Activated T-helper 2 cell treated with anti-CD3 and anti-CD28 coated beads, Interferon-gamma antibody, Interleukin-2, Interleukin-4, amounts not matched to agents 10 μg/mL and 5 μg/mL and 100 μg/mL, durations not matched to agents 14 hours and 24 hours and 36 hours (primary cell): ENCODE measurements at regions not wholly inside any gene's neighbourhood (a gene's known extent, or its start where the extent isn't known, plus 50 kb on each side); places are given as distances from the start of the nearest gene placed in this dataset.

Experiments used
- DNase-seq: peaks from one replicate; pipeline ENCODE4 v3.0.0; 2021; ENCODE audit warnings: low spot score
- H3K27ac Mint-ChIP-seq: one replicate; pipeline ENCODE4 v1.8.0; 2021; ENCODE audit warnings: mixed read lengths
- H3K27me3 Mint-ChIP-seq: one replicate; pipeline ENCODE4 v1.8.0; 2021; ENCODE audit warnings: low read depth, mixed read lengths
- H3K36me3 Mint-ChIP-seq: one replicate; pipeline ENCODE4 v1.8.0; 2021; ENCODE audit warnings: low read depth, mixed read lengths
- H3K4me1 Mint-ChIP-seq: one replicate; pipeline ENCODE4 v1.8.0; 2021; ENCODE audit warnings: low read depth, mixed read lengths
- H3K4me3 Mint-ChIP-seq: one replicate; pipeline ENCODE4 v1.8.0; 2021; ENCODE audit warnings: low read depth, mild to moderate bottlenecking, moderate library complexity, mixed read lengths
- H3K9me3 Mint-ChIP-seq: one replicate; pipeline ENCODE4 v1.8.0; 2021; ENCODE audit warnings: mixed read lengths
- intact Hi-C: fragments of 100-400 bp; cut with micrococcal nuclease; formaldehyde crosslinking; loops from one replicate; pipeline ENCODE4 v1.15.1; 2023

- Mint-ChIP-seq H3K4me1 (no peaks in the 10 kb centered on the region), H3K4me3 (no peak overlapping the region), H3K27me3 (no peaks in the 10 kb centered on the region), H3K27ac (no peak overlapping the region), H3K9me3 (peaks cover 6% of the 10 kb centered on the region), H3K36me3 (no peaks in the 10 kb centered on the region)
- no peak for DNase-seq
- intact Hi-C loops, result no loop called here
Measured at GRCh38 chr9:18245911-18246310, 228.0 kb upstream of the ADAMTSL1 start.

GRCh38 chr9:18250053-18250452 is 223.9 kb upstream of the ADAMTSL1 start:
- no peaks in the 10 kb centered on the region for H3K27me3 Mint-ChIP-seq
- H3K36me3 Mint-ChIP-seq, result no peaks in the 10 kb centered on the region
- no peak overlapping the region for H3K27ac Mint-ChIP-seq
- no peak for DNase-seq
- no peaks in the 10 kb centered on the region for H3K9me3 Mint-ChIP-seq
- H3K4me3 Mint-ChIP-seq, result no peak overlapping the region
- peaks cover 2% of the 10 kb centered on the region for H3K4me1 Mint-ChIP-seq
- intact Hi-C loops, result no loop called here

GRCh38 chr9:18253950-18254349 is 220.0 kb upstream of the ADAMTSL1 start:
- Mint-ChIP-seq H3K36me3 (no peaks in the 10 kb centered on the region), H3K4me1 (peaks cover 7% of the 10 kb centered on the region), H3K9me3 (no peaks in the 10 kb centered on the region), H3K27ac (no peak overlapping the region), H3K4me3 (no peak overlapping the region), H3K27me3 (peaks cover 6% of the 10 kb centered on the region)
- intact Hi-C loops, result no loop called here
- no peak for DNase-seq

- peak; percentile 48 for DNase-seq
- Mint-ChIP-seq H3K9me3 (no peaks in the 10 kb centered on the region), H3K36me3 (no peaks in the 10 kb centered on the region), H3K27me3 (peaks cover 6% of the 10 kb centered on the region), H3K27ac (no peak overlapping the region), H3K4me1 (peaks cover 7% of the 10 kb centered on the region), H3K4me3 (no peak overlapping the region)
- intact Hi-C loops, result loop anchor here (1.0 to 5.0 kb wide), 3 partner anchors 187 to 1202 kb away; no protein-coding TSS in a partner anchor
Measured at GRCh38 chr9:18255158-18255629, 218.8 kb upstream of the ADAMTSL1 start.

GRCh38 chr9:18255747-18256146 is 218.2 kb upstream of the ADAMTSL1 start:
- no peak overlapping the region for H3K4me3 Mint-ChIP-seq
- no peaks in the 10 kb centered on the region for H3K36me3 Mint-ChIP-seq
- intact Hi-C loops, result loop anchor here (1.0 to 5.0 kb wide), 3 partner anchors 187 to 1202 kb away; no protein-coding TSS in a partner anchor
- no peak overlapping the region for H3K27ac Mint-ChIP-seq
- H3K4me1 Mint-ChIP-seq, result peaks cover 7% of the 10 kb centered on the region
- no peaks in the 10 kb centered on the region for H3K9me3 Mint-ChIP-seq
- H3K27me3 Mint-ChIP-seq, result peaks cover 6% of the 10 kb centered on the region
- no peak for DNase-seq

- DNase-seq, result no peak
- intact Hi-C loops, result loop anchor here (5.0 kb wide), 1 partner anchor 1201 kb away; no protein-coding TSS in a partner anchor
- peaks cover 6% of the 10 kb centered on the region for H3K27me3 Mint-ChIP-seq
Measured at GRCh38 chr9:18256568-18256967, 217.4 kb upstream of the ADAMTSL1 start.

GRCh38 chr9:18260521-18260920 is 213.4 kb upstream of the ADAMTSL1 start:
- Mint-ChIP-seq H3K27ac (no peak overlapping the region), H3K9me3 (no peaks in the 10 kb centered on the region), H3K4me3 (no peak overlapping the region), H3K36me3 (no peaks in the 10 kb centered on the region), H3K27me3 (peaks cover 6% of the 10 kb centered on the region), H3K4me1 (peaks cover 5% of the 10 kb centered on the region)
- no peak for DNase-seq
- intact Hi-C loops, result no loop called here

More at GRCh38 chr9:18256568-18256967, 217.4 kb upstream of the ADAMTSL1 start:
- H3K4me3 Mint-ChIP-seq, result no peak overlapping the region
- H3K27ac Mint-ChIP-seq, result no peak overlapping the region
- peaks cover 7% of the 10 kb centered on the region for H3K4me1 Mint-ChIP-seq
- no peaks in the 10 kb centered on the region for H3K9me3 Mint-ChIP-seq
- H3K36me3 Mint-ChIP-seq, result no peaks in the 10 kb centered on the region

GRCh38 chr9:18261181-18261580 is 212.8 kb upstream of the ADAMTSL1 start:
- Mint-ChIP-seq H3K27ac (no peak overlapping the region), H3K36me3 (no peaks in the 10 kb centered on the region)

GRCh38 chr9:18263377-18263776 is 210.6 kb upstream of the ADAMTSL1 start:
- Mint-ChIP-seq H3K4me3 (no peak overlapping the region), H3K27me3 (no peaks in the 10 kb centered on the region), H3K4me1 (no peaks in the 10 kb centered on the region), H3K36me3 (no peaks in the 10 kb centered on the region), H3K9me3 (no peaks in the 10 kb centered on the region), H3K27ac (no peak overlapping the region)
- intact Hi-C loops, result no loop called here
- DNase-seq, result no peak

More at GRCh38 chr9:18261181-18261580, 212.8 kb upstream of the ADAMTSL1 start:
- Mint-ChIP-seq H3K4me1 (no peaks in the 10 kb centered on the region), H3K9me3 (no peaks in the 10 kb centered on the region), H3K4me3 (no peak overlapping the region), H3K27me3 (peaks cover under 1% of the 10 kb centered on the region)
- DNase-seq, result no peak
- intact Hi-C loops, result no loop called here

GRCh38 chr9:18268381-18268780 is 205.6 kb upstream of the ADAMTSL1 start:
- no peak overlapping the region for H3K4me3 Mint-ChIP-seq
- no peaks in the 10 kb centered on the region for H3K4me1 Mint-ChIP-seq
- H3K9me3 Mint-ChIP-seq, result peaks cover 3% of the 10 kb centered on the region
- no peaks in the 10 kb centered on the region for H3K36me3 Mint-ChIP-seq
- H3K27me3 Mint-ChIP-seq, result no peaks in the 10 kb centered on the region
- intact Hi-C loops, result no loop called here
- no peak for DNase-seq
- H3K27ac Mint-ChIP-seq, result no peak overlapping the region

- H3K4me1 Mint-ChIP-seq, result no peaks in the 10 kb centered on the region
- H3K9me3 Mint-ChIP-seq, result peaks cover 3% of the 10 kb centered on the region
- H3K27ac Mint-ChIP-seq, result no peak overlapping the region
- DNase-seq, result no peak
- intact Hi-C loops, result no loop called here
- no peaks in the 10 kb centered on the region for H3K27me3 Mint-ChIP-seq
- H3K4me3 Mint-ChIP-seq, result no peak overlapping the region
- H3K36me3 Mint-ChIP-seq, result no peaks in the 10 kb centered on the region
Measured at GRCh38 chr9:18269561-18269960, 204.4 kb upstream of the ADAMTSL1 start.

GRCh38 chr9:18274693-18275092 is 199.3 kb upstream of the ADAMTSL1 start:
- no peaks in the 10 kb centered on the region for H3K4me1 Mint-ChIP-seq
- DNase-seq, result no peak
- intact Hi-C loops, result no loop called here
- no peaks in the 10 kb centered on the region for H3K27me3 Mint-ChIP-seq
- peaks cover 3% of the 10 kb centered on the region for H3K9me3 Mint-ChIP-seq
- H3K4me3 Mint-ChIP-seq, result no peak overlapping the region
- no peak overlapping the region for H3K27ac Mint-ChIP-seq
- H3K36me3 Mint-ChIP-seq, result no peaks in the 10 kb centered on the region

- Mint-ChIP-seq H3K27ac (no peak overlapping the region), H3K9me3 (peaks cover 3% of the 10 kb centered on the region), H3K27me3 (no peaks in the 10 kb centered on the region), H3K36me3 (no peaks in the 10 kb centered on the region), H3K4me1 (no peaks in the 10 kb centered on the region), H3K4me3 (no peak overlapping the region)
- intact Hi-C loops, result no loop called here
- DNase-seq, result no peak
Measured at GRCh38 chr9:18275313-18275990, 198.5 kb upstream of the ADAMTSL1 start.
